DND-41 (cell line): ENCODE measurements at regions not wholly inside any gene's neighbourhood (a gene's known extent, or its start where the extent isn't known, plus 50 kb on each side); places are given as distances from the start of the nearest gene placed in this dataset.

Experiments
- ATAC-seq: fragments of 200-7000 bp; cut with Tn5 transposase; 3 replicates; pipeline ENCODE4 v1.9.1; 2021; ENCODE audit warnings: low read depth; ENCODE audit not compliant: insufficient read depth
- DNase-seq: peaks from one replicate; pipeline ENCODE4 v3.0.0-alpha.2; 2020
- H2AFZ ChIP-seq: 2 replicates; pipeline ENCODE4 v1.6.0; 2012; ENCODE audit warnings: low read depth, low read length
- H3K27ac ChIP-seq: 2 replicates; pipeline ENCODE4 v1.5.1; 2012; ENCODE audit warnings: low read length, inconsistent platforms
- H3K27me3 ChIP-seq: fragments of 200-600 bp; sonication (generic); 2 replicates; pipeline ENCODE4 v1.6.0; 2012; ENCODE audit warnings: low read length, mild to moderate bottlenecking, inconsistent platforms; ENCODE audit not compliant: insufficient read depth, poor library complexity
- H3K36me3 ChIP-seq: 2 replicates; pipeline ENCODE4 v1.5.1; 2012; ENCODE audit warnings: low read length, inconsistent platforms; ENCODE audit not compliant: insufficient read depth
- H3K4me1 ChIP-seq: 2 replicates; pipeline ENCODE4 v1.5.1; 2012; ENCODE audit warnings: mild to moderate bottlenecking, low read length; ENCODE audit not compliant: insufficient read depth
- H3K4me2 ChIP-seq: 2 replicates; pipeline ENCODE4 v1.6.0; 2012; ENCODE audit warnings: mild to moderate bottlenecking, moderate library complexity, low read length, inconsistent platforms; ENCODE audit not compliant: insufficient read depth
- H3K4me3 ChIP-seq, 2 experiments: fragments of 200-600 bp in 1 of 2; shearing (Covaris generic) in 1 of 2; 2 replicates each; pipeline ENCODE4 v1.5.1; 2012 to 2016; ENCODE audit warnings: inconsistent platforms in 2 of 2, low read length in 2 of 2, mild to moderate bottlenecking in 2 of 2, low read depth in 1 of 2, moderate library complexity in 1 of 2
- H3K79me2 ChIP-seq: 2 replicates; pipeline ENCODE4 v1.6.0; 2012; ENCODE audit warnings: low read length, inconsistent platforms; ENCODE audit not compliant: insufficient read depth
- H3K9ac ChIP-seq: 2 replicates; pipeline ENCODE4 v1.6.0; 2012; ENCODE audit warnings: low read depth, mild to moderate bottlenecking, inconsistent platforms, low read length, moderate library complexity
- H3K9me3 ChIP-seq: 2 replicates; pipeline ENCODE4 v1.5.1; 2012; ENCODE audit warnings: low read length, moderate library complexity, mild to moderate bottlenecking, inconsistent platforms; ENCODE audit not compliant: insufficient read depth, severe bottlenecking
- H4K20me1 ChIP-seq: 2 replicates; pipeline ENCODE4 v1.6.0; 2012; ENCODE audit warnings: low read length; ENCODE audit not compliant: insufficient read depth
- CTCF ChIP-seq: IDR thresholded peaks from 2 replicates; pipeline ENCODE4 v1.5.1; 2012; ENCODE audit warnings: borderline replicate concordance, low read length, moderate library complexity, mild to moderate bottlenecking; ENCODE audit not compliant: poor library complexity, severe bottlenecking; ENCODE audit errors: extremely low read depth
- EZH2 ChIP-seq: IDR thresholded peaks from 3 replicates; pipeline ENCODE4 v1.6.1; 2012; ENCODE audit warnings: borderline replicate concordance, low read depth, mild to moderate bottlenecking, moderate library complexity, low read length, inconsistent platforms; ENCODE audit not compliant: severe bottlenecking

- no peak overlapping the region for H3K27ac ChIP-seq
- H3K9me3 ChIP-seq = no peaks in the 10 kb centered on the region
- no peaks in the 10 kb centered on the region for H3K79me2 ChIP-seq
- no peaks in the 10 kb centered on the region for H3K36me3 ChIP-seq
- H3K27me3 ChIP-seq = no peaks in the 10 kb centered on the region
- no peak overlapping the region for H3K4me2 ChIP-seq
- no peaks in the 10 kb centered on the region for H3K4me1 ChIP-seq
- no peak overlapping the region for H3K4me3 ChIP-seq
- H2AFZ ChIP-seq = no peak overlapping the region
- ATAC-seq = no peak
- H3K9ac ChIP-seq = no peak overlapping the region
- no peak for DNase-seq
- TF ChIP-seq CTCF (no peak), EZH2 (no peak)
- H4K20me1 ChIP-seq = no peaks in the 10 kb centered on the region
These were observed 203.6 kb upstream of the COPS8 start for GRCh38 chr2:236882074-236882473.

GRCh38 chr2:236882930-236883329 lies 202.8 kb upstream of the COPS8 start:
- H4K20me1 ChIP-seq = no peaks in the 10 kb centered on the region
- no peak overlapping the region for H2AFZ ChIP-seq
- no peak overlapping the region for H3K27ac ChIP-seq
- H3K36me3 ChIP-seq = no peaks in the 10 kb centered on the region
- no peaks in the 10 kb centered on the region for H3K9me3 ChIP-seq
- H3K4me2 ChIP-seq = no peak overlapping the region
- no peak for ATAC-seq
- H3K4me1 ChIP-seq = no peaks in the 10 kb centered on the region
- TF ChIP-seq CTCF (no peak), EZH2 (no peak)
- no peak overlapping the region for H3K9ac ChIP-seq
- no peak for DNase-seq
- no peaks in the 10 kb centered on the region for H3K27me3 ChIP-seq
- no peak overlapping the region for H3K4me3 ChIP-seq
- H3K79me2 ChIP-seq = no peaks in the 10 kb centered on the region

GRCh38 chr2:236883819-236884218 lies 201.9 kb upstream of the COPS8 start:
- H3K27ac ChIP-seq = no peak overlapping the region
- no peaks in the 10 kb centered on the region for H3K36me3 ChIP-seq
- no peaks in the 10 kb centered on the region for H3K9me3 ChIP-seq
- no peak overlapping the region for H3K4me2 ChIP-seq
- H4K20me1 ChIP-seq = no peaks in the 10 kb centered on the region
- no peaks in the 10 kb centered on the region for H3K79me2 ChIP-seq
- ATAC-seq = no peak
- no peak overlapping the region for H2AFZ ChIP-seq
- no peaks in the 10 kb centered on the region for H3K4me1 ChIP-seq
- no peak overlapping the region for H3K9ac ChIP-seq
- H3K27me3 ChIP-seq = no peaks in the 10 kb centered on the region
- no peak for DNase-seq
- H3K4me3 ChIP-seq = no peak overlapping the region
- no peak for TF ChIP-seq EZH2
- TF ChIP-seq CTCF = no peak

GRCh38 chr2:236884569-236885175 lies 201.0 kb upstream of the COPS8 start:
- no peaks in the 10 kb centered on the region for H4K20me1 ChIP-seq
- H3K79me2 ChIP-seq = no peaks in the 10 kb centered on the region
- no peak overlapping the region for H3K27ac ChIP-seq
- no peak overlapping the region for H3K4me2 ChIP-seq
- H3K9ac ChIP-seq = no peak overlapping the region
- H3K9me3 ChIP-seq = no peaks in the 10 kb centered on the region
- H3K4me1 ChIP-seq = no peaks in the 10 kb centered on the region
- no peak for ATAC-seq
- H2AFZ ChIP-seq = no peak overlapping the region
- H3K36me3 ChIP-seq = no peaks in the 10 kb centered on the region
- H3K27me3 ChIP-seq = no peaks in the 10 kb centered on the region
- H3K4me3 ChIP-seq = no peak overlapping the region
- no peak for DNase-seq
- TF ChIP-seq EZH2 (no peak), CTCF (no peak)
